Ramos (cell line): ENCODE measurements at regions not wholly inside any gene's neighbourhood (a gene's known extent, or its start where the extent isn't known, plus 50 kb on each side); places are given as distances from the start of the nearest gene placed in this dataset.
"Not testable (repeated sequence)": the region's sequence is repeated elsewhere in the genome, so short reads cannot be mapped to it uniquely, and the experiment has no call there.

ENCODE experiments used
- in situ Hi-C: fragments of 300-500 bp; cut with MboI; formaldehyde crosslinking; loops from one replicate; pipeline ENCODE4 v1.14.3; 2022; ENCODE audit warnings: low sequenced_read_pairs; ENCODE audit not compliant: unreplicated experiment

DNA sequence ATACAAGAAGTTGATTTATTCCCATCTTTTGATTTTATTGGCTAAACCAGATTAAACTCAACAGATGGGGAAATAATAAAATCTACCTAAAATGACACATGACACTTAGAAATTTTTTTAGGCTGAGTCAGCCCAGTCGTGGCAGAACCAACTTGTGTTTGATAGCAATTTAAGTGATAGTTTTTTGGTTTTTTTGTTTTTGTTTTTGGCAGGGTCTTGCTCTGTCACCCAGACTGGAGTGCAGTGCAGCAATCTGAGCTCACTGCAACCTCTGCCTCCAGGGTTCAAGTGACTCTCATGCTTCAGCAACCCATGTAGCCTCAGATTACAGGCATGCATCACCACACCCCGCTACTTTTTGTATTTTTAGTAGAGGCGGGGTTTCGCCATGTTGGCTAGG is 370.3 kb upstream of the NOCT start:
- in situ Hi-C loops = no loop called here

DNA sequence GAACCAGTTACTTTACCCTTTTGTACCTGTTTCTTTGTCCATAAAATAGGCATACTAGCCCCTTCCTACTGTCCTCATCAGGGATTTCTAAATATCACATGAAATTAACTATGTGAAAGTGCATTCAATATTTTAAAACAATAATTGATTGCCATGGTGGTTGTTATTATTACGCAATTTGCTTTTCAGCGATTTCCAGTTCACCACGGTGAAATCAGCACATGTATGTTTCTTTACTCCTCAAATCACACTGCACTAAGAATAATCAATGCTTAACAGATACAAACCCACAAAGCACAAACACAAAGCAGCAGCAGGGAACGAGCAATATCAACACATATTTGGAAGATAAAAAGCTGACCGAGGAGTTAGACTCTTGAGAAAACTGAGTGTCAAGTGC is 371.3 kb upstream of the NOCT start:
- in situ Hi-C loops = no loop called here

DNA sequence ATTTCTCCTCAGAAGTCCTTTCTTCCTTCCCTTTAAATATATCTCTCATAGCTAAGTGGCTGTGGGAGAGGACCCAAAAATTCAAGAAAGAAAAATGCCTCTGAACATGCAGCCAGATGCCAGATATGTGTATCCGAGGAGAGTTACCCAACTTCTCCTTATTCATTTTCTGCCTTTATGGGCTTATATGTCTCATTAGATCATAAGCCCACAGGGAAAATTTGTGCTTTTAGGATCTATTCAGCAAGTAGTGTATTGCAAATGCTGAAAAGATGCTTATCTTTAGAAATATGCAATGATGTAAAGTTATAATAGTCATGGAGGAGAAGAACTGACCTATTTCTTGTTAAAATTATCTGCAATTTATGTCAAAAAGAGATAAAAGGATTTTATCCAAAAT is 371.8 kb upstream of the NOCT start:
- in situ Hi-C loops = no loop called here

DNA sequence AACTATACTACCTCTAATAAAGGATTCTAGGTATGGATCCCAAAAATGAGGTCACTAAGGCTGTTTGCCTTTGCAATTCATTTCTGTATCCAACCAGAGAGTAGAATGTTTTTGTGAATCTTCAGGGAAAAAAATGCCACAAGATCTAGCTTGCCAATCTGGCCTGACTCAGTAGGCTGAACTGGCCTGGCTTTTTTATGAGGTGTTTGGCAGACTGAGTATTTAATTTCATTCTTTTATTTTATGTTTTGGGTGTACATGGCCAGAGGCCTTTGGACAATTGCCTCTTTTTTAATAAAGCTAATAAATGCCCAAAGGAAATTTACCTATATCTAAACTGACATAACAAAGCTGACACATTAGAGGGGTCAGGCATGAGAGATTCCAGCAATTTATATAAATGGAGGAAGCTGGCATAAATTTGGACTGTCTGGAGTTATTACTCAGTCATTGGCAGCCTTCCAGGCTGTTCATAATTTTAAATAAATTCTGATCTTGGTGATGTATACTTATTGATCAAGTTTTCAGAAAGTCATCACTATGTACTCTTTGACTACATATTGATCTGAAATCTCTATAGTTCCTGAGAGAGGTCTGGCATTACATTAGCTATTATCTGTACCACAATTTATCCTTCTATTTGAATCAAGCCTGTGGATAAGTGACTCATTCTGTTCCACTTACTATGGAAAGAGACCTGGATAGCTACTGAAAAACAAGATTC is 376.4 kb upstream of the NOCT start:
- in situ Hi-C loops = no loop called here

DNA sequence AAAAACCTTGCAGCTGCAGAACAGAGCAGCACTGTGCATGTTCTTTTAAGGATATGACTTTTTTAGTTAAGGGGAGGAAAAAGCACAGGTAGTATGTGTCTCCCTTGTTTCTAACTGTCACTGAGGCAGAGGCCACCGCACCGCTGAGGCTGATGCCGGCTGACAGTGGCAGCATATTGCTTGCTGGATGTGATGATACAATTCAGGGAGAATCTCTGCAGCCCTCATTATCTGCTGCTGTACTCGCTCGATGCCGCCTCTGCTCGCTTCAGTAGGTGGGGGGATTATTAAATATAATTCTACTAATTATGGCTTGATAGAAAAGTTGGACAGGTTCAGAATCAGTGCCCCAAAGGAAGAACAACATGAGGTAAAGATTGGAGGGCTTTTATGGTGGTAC is 378.8 kb upstream of the NOCT start:
- in situ Hi-C loops = no loop called here

DNA sequence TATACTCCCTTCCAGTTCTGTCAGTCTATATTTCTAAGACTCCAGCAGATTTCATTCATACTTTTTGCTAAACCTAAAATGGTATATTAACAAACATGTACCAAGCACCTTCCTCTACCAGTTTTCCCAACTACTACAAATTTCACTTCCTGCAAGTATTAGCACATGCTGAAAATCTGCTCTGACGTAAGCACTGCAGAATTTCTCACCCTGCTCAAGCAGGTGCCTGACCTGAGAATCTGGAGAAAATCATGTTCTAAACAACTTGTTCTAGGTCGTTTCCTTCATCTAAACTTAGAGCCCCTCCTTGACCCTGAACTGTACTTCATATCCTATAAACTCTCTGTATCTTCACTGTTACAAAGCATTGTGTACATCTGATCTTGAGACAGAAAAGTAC is 380.7 kb upstream of the NOCT start:
- in situ Hi-C loops = no loop called here

DNA sequence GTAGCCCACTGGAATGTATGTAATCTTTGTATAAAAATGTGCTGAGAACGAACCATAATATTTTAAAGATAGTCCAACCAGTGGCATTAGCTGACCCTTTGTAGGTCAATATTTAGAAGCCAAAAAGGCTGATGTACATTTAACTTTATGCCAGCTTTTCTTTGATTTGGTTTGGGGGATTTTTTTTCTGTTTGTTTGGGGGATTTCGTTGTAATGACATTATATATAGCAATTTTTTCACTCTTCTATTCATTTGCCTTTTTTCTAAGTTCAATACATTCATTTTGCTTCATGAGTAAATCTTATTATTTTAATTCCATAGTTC is 382.0 kb upstream of the NOCT start:
- in situ Hi-C loops = no loop called here

DNA sequence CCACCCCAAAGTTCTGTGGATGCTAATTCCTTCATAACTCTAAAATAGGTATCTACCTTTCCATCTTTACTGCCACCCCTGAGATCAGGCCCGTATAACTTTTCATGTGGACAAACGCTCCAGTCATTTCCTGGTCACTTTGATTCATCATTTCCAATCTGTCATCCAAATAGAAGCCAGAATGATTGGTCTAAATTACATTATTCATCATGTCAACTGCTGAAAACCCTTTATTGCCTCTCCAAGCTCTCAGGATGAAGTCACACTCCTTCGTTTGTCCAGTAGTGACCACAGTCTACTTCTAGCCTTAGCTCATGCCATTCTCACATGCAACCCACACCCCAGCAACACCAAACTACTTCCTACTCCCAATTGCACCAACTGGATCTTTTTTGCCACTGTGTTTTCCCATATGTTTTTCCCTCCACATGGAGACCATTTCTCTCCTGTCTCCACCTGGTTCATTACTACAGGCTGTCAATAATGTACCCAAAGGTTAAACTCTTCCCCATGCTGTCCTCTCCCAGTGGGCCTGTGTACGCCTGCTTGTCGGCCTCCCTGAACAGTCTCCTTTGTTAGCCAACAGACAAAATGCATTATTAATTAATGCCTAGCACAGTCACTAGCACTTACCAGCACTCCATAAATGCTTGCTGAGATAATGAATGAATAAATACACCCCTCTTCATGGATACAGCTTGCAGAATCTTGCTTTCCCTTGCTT is 382.6 kb upstream of the NOCT start:
- in situ Hi-C loops = no loop called here

DNA sequence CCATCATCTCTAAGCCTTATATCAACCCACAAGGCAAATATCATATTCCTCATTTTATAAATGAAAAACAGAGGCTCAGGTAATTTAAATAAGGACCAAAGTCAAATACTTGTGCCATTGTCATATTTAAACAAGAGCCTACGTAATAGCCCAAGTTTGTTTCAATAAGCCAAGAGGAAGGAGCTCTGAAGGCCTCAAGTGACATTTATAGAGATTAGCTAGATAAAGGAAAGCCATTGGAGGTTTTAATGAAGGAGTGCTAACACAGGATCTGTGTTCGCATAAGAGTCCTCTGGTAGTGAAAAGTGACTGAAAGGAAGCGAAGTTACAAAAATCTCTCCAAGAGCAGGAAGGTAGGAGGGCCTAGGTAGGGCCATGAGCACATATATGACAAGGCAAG is 384.9 kb upstream of the NOCT start:
- in situ Hi-C loops = no loop called here

DNA sequence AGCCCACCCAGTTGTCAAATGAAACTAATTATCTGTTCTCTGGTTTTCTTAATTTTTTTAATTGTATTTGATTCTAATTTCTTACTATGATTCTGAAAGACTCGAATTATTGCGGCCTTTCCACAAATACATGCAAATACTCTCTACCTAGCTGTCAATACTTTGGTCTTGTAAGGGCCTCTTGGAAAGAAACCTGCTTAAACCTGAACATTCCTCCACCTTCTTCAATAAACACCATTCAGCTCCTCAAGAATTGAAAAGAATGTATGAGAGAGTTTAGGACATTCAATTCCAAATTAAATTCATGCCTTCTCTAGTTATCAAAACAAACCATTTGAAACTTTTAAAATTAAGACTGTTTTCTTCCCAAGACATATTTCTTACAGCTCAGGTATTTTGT is 385.9 kb upstream of the NOCT start:
- in situ Hi-C loops = no loop called here

DNA sequence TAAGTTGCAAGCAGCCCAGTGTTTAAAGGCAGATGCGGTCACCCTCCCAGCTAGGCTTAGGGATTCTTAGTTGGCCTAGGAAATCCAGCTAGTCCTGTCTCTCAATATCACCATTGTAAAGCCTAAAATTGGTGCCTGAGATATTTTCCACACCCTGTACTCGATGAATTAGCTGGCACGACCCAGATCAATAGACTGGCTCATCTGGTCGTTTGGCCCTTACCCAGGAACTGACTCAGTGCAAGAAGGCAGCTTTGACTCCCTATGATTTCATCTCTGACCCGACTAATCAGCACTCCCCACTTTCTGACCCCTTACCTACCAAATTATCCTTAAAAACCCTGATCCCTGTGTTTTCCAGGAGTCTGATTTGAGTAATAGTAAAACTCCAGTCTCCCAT is 384.9 kb upstream of the SLC7A11 start:
- in situ Hi-C loops = no loop called here

DNA sequence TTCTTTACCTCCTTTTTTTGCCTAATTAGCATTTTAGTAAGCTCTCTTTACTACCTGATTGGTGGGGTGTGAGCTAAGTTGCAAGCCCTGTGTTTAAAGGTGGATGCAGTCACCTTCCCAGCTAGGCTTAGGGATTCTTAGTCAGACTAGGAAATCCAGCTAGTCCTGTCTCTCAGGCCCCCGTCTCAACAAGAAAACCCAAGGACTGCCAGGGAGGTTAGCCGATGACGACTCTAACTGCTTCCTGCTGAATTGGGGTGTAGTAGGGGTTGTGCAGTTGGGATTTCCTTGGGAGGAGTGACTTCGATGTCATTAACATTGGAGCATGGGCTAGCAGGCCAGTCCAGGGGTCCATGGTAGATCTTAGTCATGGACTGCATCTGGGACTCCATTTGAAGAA is 380.2 kb upstream of the SLC7A11 start:
- in situ Hi-C loops = not testable (repeated sequence)

DNA sequence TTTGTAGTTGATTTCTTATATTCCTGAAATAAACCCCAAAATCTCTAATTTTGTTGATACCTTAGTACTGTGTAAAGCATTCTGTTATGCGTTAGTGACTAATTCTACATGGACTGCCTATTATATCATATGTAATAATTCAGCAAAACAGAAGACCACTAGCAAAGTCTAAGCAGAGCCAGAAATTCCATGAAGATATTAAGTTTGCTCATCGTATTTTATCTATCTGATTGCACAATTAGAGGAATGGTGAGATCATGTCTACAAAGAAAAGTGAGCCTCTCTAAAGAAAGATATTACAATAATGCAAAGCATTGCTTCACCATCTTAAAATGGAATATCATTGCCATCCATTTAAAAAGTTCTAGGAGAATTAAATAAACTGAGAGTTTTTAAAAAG is 374.6 kb upstream of the SLC7A11 start:
- in situ Hi-C loops = no loop called here

DNA sequence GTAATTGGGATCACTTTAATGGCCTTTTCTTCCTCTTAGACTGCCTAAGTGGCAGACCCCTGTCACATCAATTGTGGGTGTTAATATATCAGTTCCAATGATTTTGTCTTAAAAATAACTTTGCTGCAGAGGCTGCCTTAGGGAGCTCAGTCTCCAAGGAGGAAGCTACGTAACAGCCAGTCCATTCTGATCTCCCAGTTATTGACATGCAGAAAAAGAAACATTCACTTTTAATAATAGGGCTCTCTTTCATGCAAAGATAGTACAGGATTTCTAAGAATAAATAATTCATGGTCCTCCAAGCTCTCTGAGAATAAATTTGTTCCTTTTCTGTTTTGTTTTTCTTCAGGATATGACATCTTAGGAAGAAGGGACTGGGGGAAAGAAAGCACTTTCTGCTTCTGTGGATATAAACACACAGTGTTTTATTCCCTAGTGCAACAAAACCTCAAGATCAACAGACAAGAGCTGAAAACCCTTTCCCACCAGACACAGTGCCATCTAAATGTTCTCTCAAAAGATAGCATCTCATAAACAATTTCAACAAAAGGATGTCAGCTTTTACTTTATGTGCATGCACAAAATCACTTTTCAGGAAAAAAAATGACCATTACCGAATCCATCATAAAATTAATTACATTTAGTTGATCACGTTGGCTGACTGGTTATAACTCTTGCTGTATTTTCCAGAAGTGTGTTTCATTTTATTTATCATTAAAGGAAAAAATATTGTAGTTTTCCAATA is 372.4 kb upstream of the SLC7A11 start:
- in situ Hi-C loops = no loop called here

DNA sequence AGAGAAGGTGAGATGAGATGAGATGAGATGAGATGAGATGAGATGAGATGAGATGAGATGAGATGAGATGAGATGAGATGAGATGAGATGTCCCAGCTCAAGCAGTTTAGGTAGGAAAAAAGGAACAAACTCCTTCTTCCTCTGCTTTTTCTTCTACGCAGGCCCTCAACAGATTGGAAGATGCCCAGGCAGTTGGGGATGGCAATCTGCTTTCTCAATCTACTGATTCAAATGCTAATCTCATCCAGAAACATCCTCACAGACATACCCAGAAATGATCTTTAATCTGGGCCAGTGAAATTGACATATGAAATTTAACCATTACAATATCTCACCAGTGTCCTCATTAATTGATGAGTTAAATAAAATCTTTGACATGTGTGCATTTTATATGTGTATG is 370.3 kb upstream of the SLC7A11 start:
- in situ Hi-C loops = no loop called here

DNA sequence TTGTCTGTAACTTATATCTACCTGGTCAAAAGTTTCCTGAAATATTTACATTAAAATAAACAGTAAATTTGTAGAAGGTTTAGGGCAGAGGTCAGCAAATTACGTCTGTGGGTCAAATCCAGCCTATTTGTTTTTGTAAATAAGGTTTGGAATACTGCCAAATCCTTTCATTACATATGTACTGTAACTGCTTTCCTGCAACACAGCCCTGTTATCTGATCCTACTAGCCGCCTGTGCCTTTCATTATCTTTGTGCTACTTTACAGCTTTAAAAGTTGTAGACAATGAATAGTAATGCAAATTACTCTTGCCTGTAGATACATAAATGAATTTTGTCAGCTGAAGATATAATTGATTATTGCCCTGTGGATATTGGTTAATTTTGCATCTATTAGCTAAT is 369.6 kb upstream of the SLC7A11 start:
- in situ Hi-C loops = no loop called here

DNA sequence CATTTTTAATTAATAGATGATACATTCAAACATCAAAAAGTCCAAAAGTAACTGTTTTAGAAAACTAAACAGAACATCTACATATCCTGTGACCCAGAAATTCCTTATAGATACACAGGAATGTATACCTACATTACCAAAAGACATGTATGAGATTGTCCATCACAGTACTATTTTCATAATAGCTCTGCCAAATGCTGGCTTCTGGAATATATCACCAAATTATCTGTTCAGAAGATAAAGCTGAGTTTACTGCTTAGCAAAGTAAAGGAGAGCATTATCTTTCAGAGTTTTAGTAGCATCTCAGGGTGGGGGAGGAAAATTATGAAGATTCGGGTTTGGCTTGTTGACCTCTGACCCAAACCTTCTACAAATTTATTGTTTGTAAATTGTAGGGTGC is 368.9 kb upstream of the SLC7A11 start:
- in situ Hi-C loops = no loop called here

DNA sequence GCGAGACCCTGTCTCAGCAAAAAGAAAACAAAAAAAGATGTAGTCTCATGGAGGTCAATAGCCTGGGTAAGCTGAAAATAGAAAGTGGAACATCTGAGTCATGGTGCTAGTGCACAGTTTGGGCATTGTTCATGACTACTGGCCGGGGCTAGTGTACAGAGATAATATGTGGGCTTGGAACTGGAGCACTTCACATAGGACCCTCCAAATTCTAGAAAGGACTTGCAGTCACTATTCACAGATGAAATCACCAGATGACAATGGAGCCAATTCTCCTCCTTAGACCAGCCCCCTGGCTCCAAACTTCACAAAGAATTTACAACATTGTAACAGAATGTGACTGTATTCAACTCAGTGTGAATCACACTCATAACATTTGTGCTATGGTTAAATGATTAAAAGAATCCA is 367.8 kb upstream of the SLC7A11 start:
- in situ Hi-C loops = no loop called here

DNA sequence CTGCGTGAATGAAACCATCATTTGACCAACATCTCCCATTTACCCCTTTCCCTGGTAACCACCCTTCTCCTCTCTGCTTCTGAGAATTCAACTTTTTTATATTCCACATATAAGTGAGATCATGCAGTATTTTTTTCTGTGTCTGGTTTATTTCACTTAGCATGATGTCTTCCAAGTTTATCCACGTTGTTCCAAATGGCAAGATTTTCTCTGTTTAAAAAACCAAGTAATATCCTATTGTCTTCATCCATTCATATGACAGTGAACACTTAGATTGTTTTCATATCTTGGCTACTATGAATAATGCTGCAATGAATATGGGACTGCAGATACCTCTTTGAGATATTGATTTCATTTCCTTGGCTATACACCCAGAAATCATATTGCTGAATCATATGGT is 362.4 kb upstream of the SLC7A11 start:
- in situ Hi-C loops = no loop called here

DNA sequence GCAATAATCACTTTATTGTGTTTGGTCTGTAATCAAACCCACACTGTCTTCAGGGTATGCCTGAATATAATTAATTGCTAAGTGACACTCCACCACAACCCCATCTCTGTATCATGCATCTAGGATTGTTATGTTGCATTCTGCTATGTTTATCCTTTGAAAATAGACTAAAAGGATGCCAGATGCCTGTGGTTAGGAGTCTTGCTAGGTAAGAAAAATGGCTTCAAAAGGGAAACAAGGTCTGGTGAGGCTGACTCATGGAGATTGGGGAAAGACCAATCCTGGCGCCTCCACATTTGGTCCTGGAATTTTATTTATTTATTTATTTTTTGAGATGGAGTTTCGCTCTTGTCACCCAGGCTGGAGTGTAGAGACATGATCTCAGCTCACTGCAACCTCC is 360.5 kb upstream of the SLC7A11 start:
- in situ Hi-C loops = no loop called here

DNA sequence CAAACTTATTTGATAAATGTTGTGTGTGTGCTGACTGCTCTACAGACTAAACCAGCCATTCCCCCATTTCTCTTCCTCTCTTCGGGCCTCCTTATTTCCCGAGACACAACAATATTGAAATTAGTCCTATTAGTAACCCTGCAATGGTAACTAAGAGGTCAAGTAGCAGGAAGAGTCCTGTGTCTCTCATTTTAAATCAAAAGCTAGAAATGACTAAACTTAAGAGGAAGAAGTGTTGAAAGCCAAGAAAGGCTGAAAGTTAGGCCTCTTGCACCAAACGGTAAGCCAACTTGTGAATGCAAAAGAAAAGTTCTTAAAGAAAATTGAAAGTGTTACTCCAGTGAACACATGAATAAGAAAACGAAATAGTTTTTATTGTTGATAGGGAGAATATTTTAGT is 357.8 kb upstream of the SLC7A11 start:
- in situ Hi-C loops = no loop called here

DNA sequence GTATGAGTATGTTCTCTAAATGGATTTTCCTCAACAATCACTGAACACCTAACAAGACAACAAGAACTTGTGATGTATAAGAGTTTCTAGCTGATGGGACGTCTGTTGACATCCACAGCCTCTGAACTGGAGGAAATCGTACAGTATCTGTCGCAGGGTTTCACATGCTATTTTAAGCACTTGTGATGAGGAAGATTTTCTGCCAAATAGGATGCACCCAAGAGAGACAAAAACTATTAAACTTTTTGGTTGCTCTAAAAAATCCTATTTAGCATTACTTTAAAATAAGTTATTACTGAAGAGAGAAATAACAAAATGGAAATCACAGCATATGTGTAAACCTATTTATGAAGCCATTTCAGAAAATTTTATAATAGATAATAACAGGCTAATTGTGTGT is 356.1 kb upstream of the SLC7A11 start:
- in situ Hi-C loops = no loop called here
